Loucy (cell line): ENCODE measurements at regions not wholly inside any gene's neighbourhood (a gene's known extent, or its start where the extent isn't known, plus 50 kb on each side); places are given as distances from the start of the nearest gene placed in this dataset.

Source experiments
- H2AFZ ChIP-seq: fragments of 200-600 bp; sonication (generic); 2 replicates; pipeline ENCODE4 v1.6.0; 2016; ENCODE audit warnings: antibody characterized with exemption, mild to moderate bottlenecking, low read length, moderate library complexity
- H3F3A ChIP-seq: fragments of 200-600 bp; 2 replicates; pipeline ENCODE4 v1.6.0; 2016; ENCODE audit warnings: antibody characterized with exemption, low read depth, mild to moderate bottlenecking
- H3K27me3 ChIP-seq: fragments of 200-600 bp; sonication (generic); 2 replicates; pipeline ENCODE4 v1.6.1; 2014; ENCODE audit warnings: low read length, mild to moderate bottlenecking; ENCODE audit not compliant: insufficient read depth, poor library complexity, severe bottlenecking
- H3K36me3 ChIP-seq: fragments of 200-600 bp; sonication (generic); 2 replicates; pipeline ENCODE4 v1.6.1; 2016; ENCODE audit warnings: low read length; ENCODE audit not compliant: insufficient read depth
- H3K4me1 ChIP-seq: fragments of 200-600 bp; sonication (generic); 2 replicates; pipeline ENCODE4 v1.5.1; 2014; ENCODE audit warnings: low read length, mild to moderate bottlenecking; ENCODE audit not compliant: insufficient read depth, poor library complexity, severe bottlenecking
- H3K4me2 ChIP-seq: fragments of 200-600 bp; sonication (generic); 2 replicates; pipeline ENCODE4 v1.6.0; 2014; ENCODE audit warnings: antibody characterized with exemption, low read length, low read depth, mild to moderate bottlenecking; ENCODE audit not compliant: poor library complexity, severe bottlenecking
- H3K4me3 ChIP-seq: fragments of 200-600 bp; sonication (generic); 2 replicates; pipeline ENCODE4 v1.5.1; 2014; ENCODE audit warnings: low read length, mild to moderate bottlenecking, mixed read lengths; ENCODE audit not compliant: poor library complexity, severe bottlenecking
- H3K79me2 ChIP-seq: fragments of 200-600 bp; sonication (generic); 2 replicates; pipeline ENCODE4 v1.6.1; 2014; ENCODE audit warnings: low read length; ENCODE audit not compliant: insufficient read depth
- H3K9ac ChIP-seq: fragments of 200-600 bp; sonication (generic); 2 replicates; pipeline ENCODE4 v1.6.0; 2014; ENCODE audit warnings: mild to moderate bottlenecking, low read depth, low read length, moderate library complexity; ENCODE audit not compliant: poor library complexity, severe bottlenecking
- H3K9me2 ChIP-seq: fragments of 200-600 bp; sonication (generic); replicated peaks from 2 replicates; pipeline ENCODE4 v1.6.1; 2016; ENCODE audit warnings: low read depth, low read length, mixed read lengths
- H3K9me3 ChIP-seq: fragments of 200-600 bp; sonication (generic); 2 replicates; pipeline ENCODE4 v1.6.1; 2014; ENCODE audit warnings: mild to moderate bottlenecking, antibody characterized with exemption, low read length, low read depth; ENCODE audit not compliant: insufficient read depth
- H4K20me1 ChIP-seq: fragments of 200-600 bp; sonication (generic); 2 replicates; pipeline ENCODE4 v1.6.0; 2014; ENCODE audit warnings: antibody characterized with exemption, low read length, mild to moderate bottlenecking; ENCODE audit not compliant: insufficient read depth, poor library complexity, severe bottlenecking
- CTCF ChIP-seq: fragments of 200-600 bp; sonication (generic); conservative IDR thresholded peaks from 2 replicates; pipeline ENCODE4 v1.5.1; 2014; ENCODE audit warnings: mild to moderate bottlenecking, antibody characterized with exemption, low read length
- EZH2phosphoT487 ChIP-seq: fragments of 200-600 bp; IDR thresholded peaks from 2 replicates; pipeline ENCODE4 v1.6.1; 2018; ENCODE audit warnings: antibody characterized with exemption, mild to moderate bottlenecking, moderate library complexity, borderline replicate concordance

GRCh38 chr16:66296591-66296990 lies 69.9 kb upstream of the CDH5 start:
- H2AFZ ChIP-seq: no peak overlapping the region
- H4K20me1 ChIP-seq: no peaks in the 10 kb centered on the region
- no peaks in the 10 kb centered on the region for H3K79me2 ChIP-seq
- peaks cover 8% of the 10 kb centered on the region for H3K4me1 ChIP-seq
- H3F3A ChIP-seq: no peaks in the 10 kb centered on the region
- no peaks in the 10 kb centered on the region for H3K9me3 ChIP-seq
- no peak overlapping the region for H3K4me3 ChIP-seq
- H3K4me2 ChIP-seq: no peak overlapping the region
- TF ChIP-seq EZH2phosphoT487 (no peak), CTCF (no peak)
- H3K9ac ChIP-seq: no peak overlapping the region
- no peaks in the 10 kb centered on the region for H3K27me3 ChIP-seq
- H3K36me3 ChIP-seq: no peaks in the 10 kb centered on the region
- no peaks in the 10 kb centered on the region for H3K9me2 ChIP-seq

- Histone ChIP-seq H3K79me2 (no peaks in the 10 kb centered on the region), H3K4me3 (no peak overlapping the region), H3K9me2 (no peaks in the 10 kb centered on the region), H3F3A (no peaks in the 10 kb centered on the region), H2AFZ (no peak overlapping the region), H3K4me2 (no peak overlapping the region), H3K9ac (no peak overlapping the region), H3K36me3 (no peaks in the 10 kb centered on the region), H3K27me3 (no peaks in the 10 kb centered on the region), H3K9me3 (no peaks in the 10 kb centered on the region), H3K4me1 (peaks cover 8% of the 10 kb centered on the region), H4K20me1 (no peaks in the 10 kb centered on the region)
- no peak for TF ChIP-seq CTCF
- TF ChIP-seq EZH2phosphoT487: no peak
Observed at GRCh38 chr16:66295761-66296546, 70.5 kb upstream of the CDH5 start.

- no peaks in the 10 kb centered on the region for H3K36me3 ChIP-seq
- H3K9ac ChIP-seq: no peak overlapping the region
- H3K9me2 ChIP-seq: no peaks in the 10 kb centered on the region
- H3K9me3 ChIP-seq: no peaks in the 10 kb centered on the region
- H3K4me3 ChIP-seq: no peak overlapping the region
- TF ChIP-seq CTCF (no peak), EZH2phosphoT487 (no peak)
- H3K4me1 ChIP-seq: peaks cover 8% of the 10 kb centered on the region
- no peaks in the 10 kb centered on the region for H3F3A ChIP-seq
- no peak overlapping the region for H2AFZ ChIP-seq
- no peak overlapping the region for H3K4me2 ChIP-seq
- no peaks in the 10 kb centered on the region for H3K79me2 ChIP-seq
- no peaks in the 10 kb centered on the region for H4K20me1 ChIP-seq
- no peaks in the 10 kb centered on the region for H3K27me3 ChIP-seq
Observed at GRCh38 chr16:66295213-66295612, 71.3 kb upstream of the CDH5 start.
